PC-9 (cell line): ENCODE measurements at regions not wholly inside any gene's neighbourhood (a gene's known extent, or its start where the extent isn't known, plus 50 kb on each side); places are given as distances from the start of the nearest gene placed in this dataset.

Experiments
- EZH2 ChIP-seq: fragments of 200-600 bp; sonication (generic); IDR thresholded peaks from 2 replicates; pipeline ENCODE4 v1.8.0; 2017; ENCODE audit warnings: antibody characterized with exemption, low read depth
- TF ChIP-seq, protein P1 (sequence below): fragments of 200-600 bp; sonication (generic); conservative IDR thresholded peaks from 2 replicates; pipeline ENCODE4 v1.6.1; 2017; ENCODE audit warnings: mixed run types, antibody characterized with exemption, mild to moderate bottlenecking, moderate library complexity

DNA sequence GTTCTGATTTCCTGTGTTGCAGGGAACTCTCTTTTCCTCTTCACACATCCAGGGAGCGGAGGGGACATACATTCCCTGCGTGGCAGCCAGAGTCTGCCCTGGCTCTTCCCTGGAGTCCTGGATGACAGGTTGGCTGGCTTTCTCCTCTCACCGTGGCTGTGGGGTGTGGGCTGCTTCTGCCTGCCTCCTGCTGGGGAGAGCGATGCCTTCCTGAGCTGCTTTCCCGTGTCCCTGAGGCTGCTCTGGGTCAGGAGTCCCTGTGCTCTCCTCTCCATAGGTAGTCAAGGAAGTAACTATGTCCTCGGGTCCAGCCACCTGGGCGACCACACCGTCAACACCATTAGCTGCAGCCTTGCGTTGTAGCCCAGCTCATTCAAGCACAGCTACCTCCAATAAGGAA, 451.7 kb downstream of the QKI start:
- TF ChIP-seq EZH2: no peak
- TF ChIP-seq, protein P1, sequence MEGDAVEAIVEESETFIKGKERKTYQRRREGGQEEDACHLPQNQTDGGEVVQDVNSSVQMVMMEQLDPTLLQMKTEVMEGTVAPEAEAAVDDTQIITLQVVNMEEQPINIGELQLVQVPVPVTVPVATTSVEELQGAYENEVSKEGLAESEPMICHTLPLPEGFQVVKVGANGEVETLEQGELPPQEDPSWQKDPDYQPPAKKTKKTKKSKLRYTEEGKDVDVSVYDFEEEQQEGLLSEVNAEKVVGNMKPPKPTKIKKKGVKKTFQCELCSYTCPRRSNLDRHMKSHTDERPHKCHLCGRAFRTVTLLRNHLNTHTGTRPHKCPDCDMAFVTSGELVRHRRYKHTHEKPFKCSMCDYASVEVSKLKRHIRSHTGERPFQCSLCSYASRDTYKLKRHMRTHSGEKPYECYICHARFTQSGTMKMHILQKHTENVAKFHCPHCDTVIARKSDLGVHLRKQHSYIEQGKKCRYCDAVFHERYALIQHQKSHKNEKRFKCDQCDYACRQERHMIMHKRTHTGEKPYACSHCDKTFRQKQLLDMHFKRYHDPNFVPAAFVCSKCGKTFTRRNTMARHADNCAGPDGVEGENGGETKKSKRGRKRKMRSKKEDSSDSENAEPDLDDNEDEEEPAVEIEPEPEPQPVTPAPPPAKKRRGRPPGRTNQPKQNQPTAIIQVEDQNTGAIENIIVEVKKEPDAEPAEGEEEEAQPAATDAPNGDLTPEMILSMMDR: no peak
